ENCODE measurements at regions not wholly inside any gene's neighbourhood (a gene's known extent, or its start where the extent isn't known, plus 50 kb on each side); places are given as distances from the start of the nearest gene placed in this dataset.

DNA sequence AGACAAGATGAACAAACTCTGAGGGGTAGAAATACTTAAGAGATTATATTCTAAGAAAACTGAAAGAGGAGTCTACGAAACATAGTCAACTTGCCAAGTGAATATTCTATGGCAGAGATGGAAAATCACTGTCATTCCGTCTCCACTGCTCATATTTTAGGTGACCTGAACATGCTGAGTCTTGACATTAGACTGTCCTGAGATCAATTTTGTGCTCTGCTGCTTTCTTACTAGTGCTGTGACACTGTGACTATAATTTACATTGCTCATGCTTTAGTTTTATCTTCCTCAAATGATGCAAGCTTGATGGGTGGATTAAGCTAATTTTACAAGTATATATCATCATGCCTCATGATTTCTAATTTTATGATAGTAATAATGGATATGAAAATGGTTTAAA, 228.2 kb upstream of the LRFN5 start:
- Mint-ChIP-seq H3K4me3 (ENCODE audit: low read depth) (no peak overlapping the region), H3K4me1 (ENCODE audit: low read depth) (no peaks in the 10 kb centered on the region), H3K27ac (no peak overlapping the region), H3K36me3 (ENCODE audit: insufficient read depth) (no peaks in the 10 kb centered on the region), H3K9me3 (ENCODE audit: low read depth) (no peaks in the 10 kb centered on the region), H3K27me3 (no peaks in the 10 kb centered on the region)
- TF ChIP-seq, protein P1, sequence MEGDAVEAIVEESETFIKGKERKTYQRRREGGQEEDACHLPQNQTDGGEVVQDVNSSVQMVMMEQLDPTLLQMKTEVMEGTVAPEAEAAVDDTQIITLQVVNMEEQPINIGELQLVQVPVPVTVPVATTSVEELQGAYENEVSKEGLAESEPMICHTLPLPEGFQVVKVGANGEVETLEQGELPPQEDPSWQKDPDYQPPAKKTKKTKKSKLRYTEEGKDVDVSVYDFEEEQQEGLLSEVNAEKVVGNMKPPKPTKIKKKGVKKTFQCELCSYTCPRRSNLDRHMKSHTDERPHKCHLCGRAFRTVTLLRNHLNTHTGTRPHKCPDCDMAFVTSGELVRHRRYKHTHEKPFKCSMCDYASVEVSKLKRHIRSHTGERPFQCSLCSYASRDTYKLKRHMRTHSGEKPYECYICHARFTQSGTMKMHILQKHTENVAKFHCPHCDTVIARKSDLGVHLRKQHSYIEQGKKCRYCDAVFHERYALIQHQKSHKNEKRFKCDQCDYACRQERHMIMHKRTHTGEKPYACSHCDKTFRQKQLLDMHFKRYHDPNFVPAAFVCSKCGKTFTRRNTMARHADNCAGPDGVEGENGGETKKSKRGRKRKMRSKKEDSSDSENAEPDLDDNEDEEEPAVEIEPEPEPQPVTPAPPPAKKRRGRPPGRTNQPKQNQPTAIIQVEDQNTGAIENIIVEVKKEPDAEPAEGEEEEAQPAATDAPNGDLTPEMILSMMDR (IDR thresholded peaks at IDR 0.05; ENCODE audit: unreplicated experiment), result no peak
- DNase-seq (ENCODE audit: low spot score, unreplicated experiment), result no peak

GRCh38 chr14:41377932-41378331, 228.7 kb upstream of the LRFN5 start:
- Mint-ChIP-seq H3K27me3 (no peaks in the 10 kb centered on the region), H3K27ac (no peak overlapping the region), H3K4me3 (ENCODE audit: low read depth) (no peak overlapping the region), H3K36me3 (ENCODE audit: insufficient read depth) (no peaks in the 10 kb centered on the region), H3K9me3 (ENCODE audit: low read depth) (no peaks in the 10 kb centered on the region), H3K4me1 (ENCODE audit: low read depth) (no peaks in the 10 kb centered on the region)
- TF ChIP-seq, protein P1 (IDR thresholded peaks at IDR 0.05; ENCODE audit: unreplicated experiment), result no peak
- no peak for DNase-seq (ENCODE audit: low spot score, unreplicated experiment)

- H3K27ac Mint-ChIP-seq, result no peak overlapping the region
- H3K4me1 Mint-ChIP-seq (ENCODE audit: low read depth), result no peaks in the 10 kb centered on the region
- TF ChIP-seq, protein P1 (IDR thresholded peaks at IDR 0.05; ENCODE audit: unreplicated experiment), result no peak
- H3K36me3 Mint-ChIP-seq (ENCODE audit: insufficient read depth), result no peaks in the 10 kb centered on the region
- H3K27me3 Mint-ChIP-seq, result no peaks in the 10 kb centered on the region
- no peaks in the 10 kb centered on the region for H3K9me3 Mint-ChIP-seq (ENCODE audit: low read depth)
- DNase-seq (ENCODE audit: low spot score, unreplicated experiment), result no peak
- no peak overlapping the region for H3K4me3 Mint-ChIP-seq (ENCODE audit: low read depth)
Observed at GRCh38 chr14:41374092-41374491, 232.6 kb upstream of the LRFN5 start.

GRCh38 chr14:41362139-41362538, 244.5 kb upstream of the LRFN5 start:
- no peak for DNase-seq (ENCODE audit: low spot score, unreplicated experiment)
- H3K4me1 Mint-ChIP-seq (ENCODE audit: low read depth), result no peaks in the 10 kb centered on the region
- TF ChIP-seq, protein P1 (IDR thresholded peaks at IDR 0.05; ENCODE audit: unreplicated experiment), result no peak
- H3K36me3 Mint-ChIP-seq (ENCODE audit: insufficient read depth), result no peaks in the 10 kb centered on the region
- H3K4me3 Mint-ChIP-seq (ENCODE audit: low read depth), result no peak overlapping the region
- no peak overlapping the region for H3K27ac Mint-ChIP-seq
- H3K9me3 Mint-ChIP-seq (ENCODE audit: low read depth), result no peaks in the 10 kb centered on the region
- H3K27me3 Mint-ChIP-seq, result no peaks in the 10 kb centered on the region

GRCh38 chr14:41360126-41360525, 246.6 kb upstream of the LRFN5 start:
- H3K9me3 Mint-ChIP-seq (ENCODE audit: low read depth), result no peaks in the 10 kb centered on the region
- no peak overlapping the region for H3K4me3 Mint-ChIP-seq (ENCODE audit: low read depth)
- no peak overlapping the region for H3K27ac Mint-ChIP-seq
- H3K36me3 Mint-ChIP-seq (ENCODE audit: insufficient read depth), result no peaks in the 10 kb centered on the region
- TF ChIP-seq, protein P1 (IDR thresholded peaks at IDR 0.05; ENCODE audit: unreplicated experiment), result no peak
- H3K27me3 Mint-ChIP-seq, result no peaks in the 10 kb centered on the region
- no peak for DNase-seq (ENCODE audit: low spot score, unreplicated experiment)
- no peaks in the 10 kb centered on the region for H3K4me1 Mint-ChIP-seq (ENCODE audit: low read depth)

Data from progenitor cell of endocrine pancreas (in vitro differentiated cells).